Breast epithelium (tissue), 3 donors: ENCODE measurements at regions not wholly inside any gene's neighbourhood (a gene's known extent, or its start where the extent isn't known, plus 50 kb on each side); places are given as distances from the start of the nearest gene placed in this dataset.

Source experiments
- CTCF ChIP-seq, 3 donors: fragments of 450-650 bp; IDR thresholded peaks; one replicate each; pipeline ENCODE4 v1.5.1; 2016 to 2017; ENCODE audit warnings: antibody characterized with exemption in 3 of 3, mild to moderate bottlenecking in 3 of 3, moderate library complexity in 3 of 3
- POLR2A ChIP-seq: fragments of 450-650 bp; IDR thresholded peaks from one replicate; pipeline ENCODE4 v1.6.1; 2016; ENCODE audit warnings: antibody characterized with exemption, mild to moderate bottlenecking, moderate library complexity

GRCh38 chr2:212904646-212905045 lies 246.8 kb downstream of the IKZF2 start:
- TF ChIP-seq CTCF (IDR thresholded peaks at IDR 0.05) (no peak), POLR2A (no peak)
